HCT116 (cell line): ENCODE measurements at regions not wholly inside any gene's neighbourhood (a gene's known extent, or its start where the extent isn't known, plus 50 kb on each side); places are given as distances from the start of the nearest gene placed in this dataset.

Source experiments
- POLR2A ChIP-seq: IDR thresholded peaks from 2 replicates; pipeline ENCODE4 v1.7.0; 2011; ENCODE audit warnings: borderline replicate concordance; ENCODE audit not compliant: insufficient read depth, insufficient read length; ENCODE audit errors: extremely low read depth
- POLR2AphosphoS5 ChIP-seq: IDR thresholded peaks from 2 replicates; pipeline ENCODE4 v1.6.1; 2011; ENCODE audit warnings: mild to moderate bottlenecking, low read depth, low read length, moderate library complexity
- RAD21 ChIP-seq: IDR thresholded peaks from 2 replicates; pipeline ENCODE4 v1.6.1; 2012; ENCODE audit warnings: low read depth, mild to moderate bottlenecking
- TF ChIP-seq, protein P1 (sequence below): IDR thresholded peaks from 2 replicates; pipeline ENCODE4 v1.6.1; 2012; ENCODE audit warnings: low read depth
- TF ChIP-seq, protein P2 (sequence below), 3 experiments: fragments of 200-600 bp in 1 of 3; sonication (generic) in 1 of 3; IDR thresholded peaks in 2 of 3; conservative IDR thresholded peaks in 1 of 3; 2 replicates each; pipeline ENCODE4 v1.5.1; 2012 to 2017; ENCODE audit warnings: low read depth in 2 of 3, low read length in 2 of 3, antibody characterized with exemption in 1 of 3, borderline replicate concordance in 1 of 3, control low read depth in 1 of 3, mild to moderate bottlenecking in 1 of 3, mixed read lengths in 1 of 3, mixed run types in 1 of 3, moderate library complexity in 1 of 3; ENCODE audit not compliant: insufficient read depth in 1 of 3

DNA sequence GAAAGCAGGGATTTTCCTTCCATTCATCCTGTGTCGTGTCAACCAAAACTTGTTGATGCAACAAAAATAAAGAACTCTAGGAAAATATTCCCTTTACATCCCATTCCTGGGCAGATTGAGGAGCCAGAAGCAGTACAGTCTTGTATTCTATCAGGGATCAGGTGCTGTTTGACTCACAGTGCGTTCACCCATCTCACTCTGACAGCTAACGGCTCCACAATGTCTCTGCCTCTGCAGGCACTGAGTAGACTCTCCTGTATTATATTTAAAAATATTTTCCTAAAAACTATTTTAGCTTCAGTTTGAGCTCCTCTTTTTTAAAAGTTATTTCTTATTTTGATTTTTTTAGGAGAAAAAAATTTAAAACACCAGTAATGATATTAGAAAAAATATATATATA, 600.6 kb upstream of the SALL3 start:
- TF ChIP-seq POLR2A = no peak
- no peak for TF ChIP-seq POLR2AphosphoS5
- TF ChIP-seq, protein P1, sequence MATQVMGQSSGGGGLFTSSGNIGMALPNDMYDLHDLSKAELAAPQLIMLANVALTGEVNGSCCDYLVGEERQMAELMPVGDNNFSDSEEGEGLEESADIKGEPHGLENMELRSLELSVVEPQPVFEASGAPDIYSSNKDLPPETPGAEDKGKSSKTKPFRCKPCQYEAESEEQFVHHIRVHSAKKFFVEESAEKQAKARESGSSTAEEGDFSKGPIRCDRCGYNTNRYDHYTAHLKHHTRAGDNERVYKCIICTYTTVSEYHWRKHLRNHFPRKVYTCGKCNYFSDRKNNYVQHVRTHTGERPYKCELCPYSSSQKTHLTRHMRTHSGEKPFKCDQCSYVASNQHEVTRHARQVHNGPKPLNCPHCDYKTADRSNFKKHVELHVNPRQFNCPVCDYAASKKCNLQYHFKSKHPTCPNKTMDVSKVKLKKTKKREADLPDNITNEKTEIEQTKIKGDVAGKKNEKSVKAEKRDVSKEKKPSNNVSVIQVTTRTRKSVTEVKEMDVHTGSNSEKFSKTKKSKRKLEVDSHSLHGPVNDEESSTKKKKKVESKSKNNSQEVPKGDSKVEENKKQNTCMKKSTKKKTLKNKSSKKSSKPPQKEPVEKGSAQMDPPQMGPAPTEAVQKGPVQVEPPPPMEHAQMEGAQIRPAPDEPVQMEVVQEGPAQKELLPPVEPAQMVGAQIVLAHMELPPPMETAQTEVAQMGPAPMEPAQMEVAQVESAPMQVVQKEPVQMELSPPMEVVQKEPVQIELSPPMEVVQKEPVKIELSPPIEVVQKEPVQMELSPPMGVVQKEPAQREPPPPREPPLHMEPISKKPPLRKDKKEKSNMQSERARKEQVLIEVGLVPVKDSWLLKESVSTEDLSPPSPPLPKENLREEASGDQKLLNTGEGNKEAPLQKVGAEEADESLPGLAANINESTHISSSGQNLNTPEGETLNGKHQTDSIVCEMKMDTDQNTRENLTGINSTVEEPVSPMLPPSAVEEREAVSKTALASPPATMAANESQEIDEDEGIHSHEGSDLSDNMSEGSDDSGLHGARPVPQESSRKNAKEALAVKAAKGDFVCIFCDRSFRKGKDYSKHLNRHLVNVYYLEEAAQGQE = no peak
- TF ChIP-seq, protein P2, sequence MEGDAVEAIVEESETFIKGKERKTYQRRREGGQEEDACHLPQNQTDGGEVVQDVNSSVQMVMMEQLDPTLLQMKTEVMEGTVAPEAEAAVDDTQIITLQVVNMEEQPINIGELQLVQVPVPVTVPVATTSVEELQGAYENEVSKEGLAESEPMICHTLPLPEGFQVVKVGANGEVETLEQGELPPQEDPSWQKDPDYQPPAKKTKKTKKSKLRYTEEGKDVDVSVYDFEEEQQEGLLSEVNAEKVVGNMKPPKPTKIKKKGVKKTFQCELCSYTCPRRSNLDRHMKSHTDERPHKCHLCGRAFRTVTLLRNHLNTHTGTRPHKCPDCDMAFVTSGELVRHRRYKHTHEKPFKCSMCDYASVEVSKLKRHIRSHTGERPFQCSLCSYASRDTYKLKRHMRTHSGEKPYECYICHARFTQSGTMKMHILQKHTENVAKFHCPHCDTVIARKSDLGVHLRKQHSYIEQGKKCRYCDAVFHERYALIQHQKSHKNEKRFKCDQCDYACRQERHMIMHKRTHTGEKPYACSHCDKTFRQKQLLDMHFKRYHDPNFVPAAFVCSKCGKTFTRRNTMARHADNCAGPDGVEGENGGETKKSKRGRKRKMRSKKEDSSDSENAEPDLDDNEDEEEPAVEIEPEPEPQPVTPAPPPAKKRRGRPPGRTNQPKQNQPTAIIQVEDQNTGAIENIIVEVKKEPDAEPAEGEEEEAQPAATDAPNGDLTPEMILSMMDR (IDR thresholded peaks at IDR 0.05 in 2 of 3, conservative IDR thresholded peaks at IDR 0.05 in 1 of 3; ENCODE audit: borderline replicate concordance in 1 of 3, insufficient read depth in 1 of 3, low read depth in 2 of 3, low read length in 2 of 3) = no peak
- TF ChIP-seq RAD21 = no peak
